GM18868 (cell line): ENCODE measurements at regions not wholly inside any gene's neighbourhood (a gene's known extent, or its start where the extent isn't known, plus 50 kb on each side); places are given as distances from the start of the nearest gene placed in this dataset.

ENCODE experiments used
- ATAC-seq: cut with Tn5 transposase; IDR thresholded peaks from one replicate; pipeline ENCODE4 v1.9.1; 2021; ENCODE audit warnings: mild to moderate bottlenecking, moderate library complexity; ENCODE audit not compliant: unreplicated experiment

- no peak for ATAC-seq
Measured at GRCh38 chr7:25314094-25314730, 85.9 kb upstream of the NPVF start.

- ATAC-seq: no peak
Measured at GRCh38 chr7:25314731-25315267, 86.5 kb upstream of the NPVF start.

GRCh38 chr7:25316366-25316765 is 88.1 kb upstream of the NPVF start:
- no peak for ATAC-seq

- no peak for ATAC-seq
Measured at GRCh38 chr7:25318047-25318446, 89.8 kb upstream of the NPVF start.

GRCh38 chr7:25319707-25320106 is 91.4 kb upstream of the NPVF start:
- ATAC-seq: peak; percentile 64

- ATAC-seq: no peak
Measured at GRCh38 chr7:25320791-25321190, 92.5 kb upstream of the NPVF start.

- no peak for ATAC-seq
Measured at GRCh38 chr7:25321424-25321823, 93.1 kb upstream of the NPVF start.

GRCh38 chr7:25322473-25322872 is 94.2 kb upstream of the NPVF start:
- no peak for ATAC-seq

- no peak for ATAC-seq
Measured at GRCh38 chr7:25325186-25325757, 97.0 kb upstream of the NPVF start.

GRCh38 chr7:25326501-25327156 is 98.3 kb upstream of the NPVF start:
- no peak for ATAC-seq

- ATAC-seq: no peak
Measured at GRCh38 chr7:25329815-25330214, 101.5 kb upstream of the NPVF start.

- ATAC-seq: no peak
Measured at GRCh38 chr7:25333296-25333928, 105.1 kb upstream of the NPVF start.

- ATAC-seq: no peak
Measured at GRCh38 chr7:25347360-25348066, 119.2 kb upstream of the NPVF start.

- no peak for ATAC-seq
Measured at GRCh38 chr7:25348104-25348503, 119.8 kb upstream of the NPVF start.

GRCh38 chr7:25349283-25350017 is 121.2 kb upstream of the NPVF start:
- ATAC-seq: no peak

- no peak for ATAC-seq
Measured at GRCh38 chr7:25350041-25350440, 121.8 kb upstream of the NPVF start.

GRCh38 chr7:25351761-25352160 is 123.5 kb upstream of the NPVF start:
- ATAC-seq: no peak

- no peak for ATAC-seq
Measured at GRCh38 chr7:25353196-25353595, 124.9 kb upstream of the NPVF start.

- no peak for ATAC-seq
Measured at GRCh38 chr7:25353732-25354131, 125.4 kb upstream of the NPVF start.

- ATAC-seq: no peak
Measured at GRCh38 chr7:25356534-25357151, 128.4 kb upstream of the NPVF start.
